ENCODE measurements at regions not wholly inside any gene's neighbourhood (a gene's known extent, or its start where the extent isn't known, plus 50 kb on each side); places are given as distances from the start of the nearest gene placed in this dataset.
A peak's percentile ranks its signal among the peaks of the same experiment; 100 is the strongest.

DNA sequence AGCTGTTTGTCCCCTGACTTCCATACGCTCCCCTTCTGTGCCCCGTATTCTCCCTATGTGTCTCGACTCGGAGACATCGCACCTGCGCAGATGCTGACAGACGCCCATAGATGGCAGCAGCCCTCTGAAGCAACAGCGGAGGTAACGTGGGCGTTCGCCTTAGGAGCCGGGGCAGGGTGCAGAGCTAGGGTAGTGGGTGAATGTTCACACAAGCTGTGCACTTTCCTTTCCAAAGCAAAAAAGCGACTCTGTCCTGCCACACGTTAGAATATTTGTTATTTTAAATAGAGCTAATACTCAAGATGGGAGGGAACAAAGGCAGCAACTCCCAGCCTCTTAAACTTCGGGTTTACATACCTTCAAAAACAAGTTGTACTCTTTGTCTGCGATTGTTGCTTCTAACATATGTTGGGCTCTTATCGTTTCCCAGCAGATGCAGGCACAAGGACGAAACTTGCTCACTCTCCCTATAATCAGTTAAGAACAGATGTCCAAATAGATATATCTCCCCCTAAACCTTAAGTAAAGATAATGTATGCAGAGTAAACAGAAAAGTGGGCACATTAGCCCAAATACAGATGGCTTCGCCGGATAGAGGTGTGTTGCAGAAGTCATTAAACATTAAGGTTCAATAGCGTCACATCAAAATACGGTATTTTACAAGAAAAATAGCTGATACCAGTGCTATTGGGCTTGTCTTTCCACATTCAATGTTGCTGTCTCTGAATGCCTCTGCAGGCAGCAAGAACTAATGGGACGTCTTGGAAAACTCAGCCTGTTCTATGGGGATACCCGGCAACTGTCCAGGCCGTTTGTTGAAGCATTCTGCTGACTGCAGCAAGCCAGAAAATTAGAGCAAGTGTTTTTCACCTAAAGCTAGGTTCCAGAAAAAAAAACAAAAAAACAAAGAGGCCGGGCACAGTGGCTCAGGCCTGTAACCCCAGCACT is 340.3 kb upstream of the PRKCQ start:
- WGBS, 4 donors, result 27 to 32% (median 29%) methylated on average over 24 to 26 of the region's 26 CpGs

DNA sequence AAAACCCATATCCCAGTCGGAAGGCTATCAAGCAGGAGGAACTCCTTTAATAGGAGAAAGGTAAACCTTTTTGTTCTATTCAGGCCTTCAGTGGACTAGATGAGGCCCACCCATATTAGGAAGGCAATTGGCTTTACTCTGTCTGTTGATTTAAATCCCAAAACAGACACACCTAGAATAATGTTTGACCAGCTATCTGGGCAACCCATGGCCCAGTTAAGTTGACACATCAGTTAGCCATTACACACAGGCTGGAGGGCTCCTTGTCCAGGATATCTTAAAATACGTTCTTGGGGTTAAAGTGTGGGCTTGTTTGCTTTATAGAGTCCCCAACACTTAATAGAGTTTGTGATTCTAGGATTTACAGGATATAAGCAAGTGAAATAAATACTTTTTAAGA is 339.0 kb upstream of the PRKCQ start:
- Histone ChIP-seq H3K4me1 (peaks cover 0 to 11% (median 1%) of the 10 kb centered on the region in 12 donors), H3K9me3 (no peaks in the 10 kb centered on the region), H3K27me3 (peaks cover 0 to 3% (median 0%) of the 10 kb centered on the region in 9 donors), H3K36me3 (no peaks in the 10 kb centered on the region), H3K27ac (no peak overlapping the region), H3K4me3 (no peak overlapping the region)
- ATAC-seq (no peak), DNase-seq (no peak)
- intact Hi-C loops (cut with DNase I), result loop anchor here in 2 of 10 donors (5.0 kb wide), 2 partner anchors 493 to 503 kb away; partner anchors contain the start of gene SFMBT2 (in 1 of the 2)
- TF ChIP-seq, protein P1, sequence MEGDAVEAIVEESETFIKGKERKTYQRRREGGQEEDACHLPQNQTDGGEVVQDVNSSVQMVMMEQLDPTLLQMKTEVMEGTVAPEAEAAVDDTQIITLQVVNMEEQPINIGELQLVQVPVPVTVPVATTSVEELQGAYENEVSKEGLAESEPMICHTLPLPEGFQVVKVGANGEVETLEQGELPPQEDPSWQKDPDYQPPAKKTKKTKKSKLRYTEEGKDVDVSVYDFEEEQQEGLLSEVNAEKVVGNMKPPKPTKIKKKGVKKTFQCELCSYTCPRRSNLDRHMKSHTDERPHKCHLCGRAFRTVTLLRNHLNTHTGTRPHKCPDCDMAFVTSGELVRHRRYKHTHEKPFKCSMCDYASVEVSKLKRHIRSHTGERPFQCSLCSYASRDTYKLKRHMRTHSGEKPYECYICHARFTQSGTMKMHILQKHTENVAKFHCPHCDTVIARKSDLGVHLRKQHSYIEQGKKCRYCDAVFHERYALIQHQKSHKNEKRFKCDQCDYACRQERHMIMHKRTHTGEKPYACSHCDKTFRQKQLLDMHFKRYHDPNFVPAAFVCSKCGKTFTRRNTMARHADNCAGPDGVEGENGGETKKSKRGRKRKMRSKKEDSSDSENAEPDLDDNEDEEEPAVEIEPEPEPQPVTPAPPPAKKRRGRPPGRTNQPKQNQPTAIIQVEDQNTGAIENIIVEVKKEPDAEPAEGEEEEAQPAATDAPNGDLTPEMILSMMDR (IDR thresholded peaks at IDR 0.05), result no peak
- no peak for TF ChIP-seq POLR2A (IDR thresholded peaks at IDR 0.05)
- 79 to 91% (median 87%) methylated on average over 2 of the region's 2 CpGs for WGBS, 4 donors

More for the DNA sequence above, 340.3 kb upstream of the PRKCQ start:
- no peaks in the 10 kb centered on the region for H3K9me3 ChIP-seq
- H3K4me1 ChIP-seq, result peaks cover 0 to 19% (median 1%) of the 10 kb centered on the region in 12 donors
- intact Hi-C loops (cut with DNase I), result loop anchor here in 8 of 10 donors (1.0 to 10.0 kb wide), 6 partner anchors 204 to 497 kb away; partner anchors contain the start of gene SFMBT2 (in 2 of the 8)
- TF ChIP-seq POLR2A (IDR thresholded peaks at IDR 0.05), result no peak
- TF ChIP-seq, protein P1 (IDR thresholded peaks at IDR 0.05), result peak; percentile 28 to 69 (median 59)
- ATAC-seq (peak; percentile 73 to 95 (median 92)), DNase-seq (peak; percentile 53 to 86 (median 69))
- H3K36me3 ChIP-seq, result no peaks in the 10 kb centered on the region
- peaks cover 0 to 3% (median 0%) of the 10 kb centered on the region in 9 donors for H3K27me3 ChIP-seq
- H3K4me3 ChIP-seq, result peak overlapping the region in 1 of 12 donors; percentile 7
- no peak overlapping the region for H3K27ac ChIP-seq

DNA sequence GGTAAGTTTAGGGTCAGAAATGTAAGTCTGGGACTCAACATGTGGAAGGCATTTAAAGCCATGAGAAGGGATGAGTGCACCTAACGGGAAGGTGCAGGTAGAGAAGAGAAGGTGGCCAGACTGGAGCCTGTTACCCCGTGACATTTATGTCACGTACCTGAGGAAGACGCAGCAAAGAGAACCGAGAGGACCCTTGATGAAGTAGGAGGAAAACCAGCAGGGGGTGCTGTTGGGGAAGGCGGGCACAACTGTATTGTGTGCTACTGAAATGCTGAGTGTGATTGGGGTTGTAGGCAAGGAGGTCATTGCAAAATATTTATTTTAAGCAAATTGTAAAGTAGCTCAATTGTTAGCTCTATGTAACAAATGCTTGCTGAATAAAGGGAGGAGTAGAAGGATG is 338.2 kb upstream of the PRKCQ start:
- intact Hi-C loops (cut with DNase I), result loop anchor here in 2 of 10 donors (5.0 kb wide), 2 partner anchors 494 to 504 kb away; partner anchors contain the start of gene SFMBT2 (in 1 of the 2)
- Histone ChIP-seq H3K27me3 (peaks cover 0 to 3% (median 0%) of the 10 kb centered on the region in 9 donors), H3K27ac (no peak overlapping the region), H3K4me1 (peaks cover 0 to 9% (median under 1%) of the 10 kb centered on the region in 12 donors), H3K9me3 (no peaks in the 10 kb centered on the region), H3K4me3 (no peak overlapping the region), H3K36me3 (no peaks in the 10 kb centered on the region)
- ATAC-seq (no peak), DNase-seq (peak in 3 of 5 donors; percentile 10 to 31 (median 30))
- WGBS, 4 donors, result 59 to 69% (median 64%) methylated on average over 6 of the region's 6 CpGs
- no peak for TF ChIP-seq POLR2A (IDR thresholded peaks at IDR 0.05)
- TF ChIP-seq, protein P1 (IDR thresholded peaks at IDR 0.05), result peak in 11 of 12 donors; percentile 10 to 62 (median 38)

DNA sequence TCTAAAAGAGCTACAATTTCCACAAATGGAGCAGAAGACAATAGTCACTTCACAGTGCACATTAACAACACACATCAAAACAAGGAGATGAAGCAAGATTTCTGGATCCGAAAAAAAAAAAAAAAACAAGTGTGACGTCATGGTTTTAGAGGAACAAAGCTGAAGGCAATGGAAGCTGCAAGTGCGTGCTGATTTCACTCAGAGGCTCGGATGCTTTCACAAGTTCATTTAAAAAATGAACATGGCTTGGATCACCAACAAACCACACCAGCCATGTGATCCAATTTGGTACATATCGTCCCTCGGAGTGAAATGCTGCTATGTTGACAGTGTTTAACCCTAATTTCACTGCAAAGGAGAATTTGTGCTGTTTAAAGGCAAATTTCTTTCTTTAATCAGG is 337.0 kb upstream of the PRKCQ start:
- no peak for ATAC-seq
- Histone ChIP-seq H3K27me3 (peaks cover 0 to 3% (median 0%) of the 10 kb centered on the region in 9 donors), H3K36me3 (no peaks in the 10 kb centered on the region), H3K9me3 (no peaks in the 10 kb centered on the region), H3K4me1 (peaks cover 0 to 18% (median 6%) of the 10 kb centered on the region in 12 donors), H3K27ac (no peak overlapping the region), H3K4me3 (no peak overlapping the region)
- WGBS, 4 donors, result 62 to 71% (median 67%) methylated on average over 6 of the region's 6 CpGs
- no peak for DNase-seq
- TF ChIP-seq POLR2A (IDR thresholded peaks at IDR 0.05), result no peak
- TF ChIP-seq, protein P1 (IDR thresholded peaks at IDR 0.05), result no peak
- intact Hi-C loops (cut with DNase I), result loop anchor here in 2 of 10 donors (5.0 kb wide), 2 partner anchors 495 to 505 kb away; partner anchors contain the start of gene SFMBT2 (in 1 of the 2)
